ENCODE measurements at regions not wholly inside any gene's neighbourhood (a gene's known extent, or its start where the extent isn't known, plus 50 kb on each side); places are given as distances from the start of the nearest gene placed in this dataset.
"Not testable (repeated sequence)": the region's sequence is repeated elsewhere in the genome, so short reads cannot be mapped to it uniquely, and the experiment has no call there.

DNA sequence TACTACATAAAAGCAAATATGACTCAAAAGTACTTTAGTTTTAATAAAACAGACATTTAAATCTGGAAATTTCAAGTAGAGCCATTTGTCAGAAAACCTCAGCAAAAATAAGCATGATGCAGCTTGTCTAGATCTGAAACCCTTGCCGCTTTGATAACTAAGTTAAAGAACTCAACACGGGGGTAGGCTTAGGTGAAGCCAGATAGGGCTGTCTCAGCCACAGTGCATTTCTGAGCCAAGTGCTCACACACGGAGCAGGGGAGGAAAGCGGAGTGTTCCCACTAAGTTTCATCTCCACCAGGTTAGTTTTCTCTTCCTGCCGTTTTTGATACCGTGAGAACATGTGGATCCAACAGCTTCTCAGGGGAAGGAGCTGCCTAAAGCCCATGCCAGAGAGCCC lies 303.5 kb downstream of the BCL2L11 start:
- not testable (repeated sequence) for H3K4me1 Mint-ChIP-seq; H3K27me3 ChIP-seq; H3K4me3 ChIP-seq; H3K27me3 Mint-ChIP-seq (ENCODE audit: insufficient read depth, low read depth); H3K36me3 ChIP-seq; H3K4me1 ChIP-seq; H3K4me2 ChIP-seq; H4K20me1 ChIP-seq (ENCODE audit: low read depth); H3K9me3 ChIP-seq (ENCODE audit: low read depth); H3F3A ChIP-seq (ENCODE audit: low read depth); H3K9me3 Mint-ChIP-seq; H3K4me3 Mint-ChIP-seq; H3K27ac Mint-ChIP-seq; DNase-seq (ENCODE audit: low spot score); H3K79me2 ChIP-seq (ENCODE audit: low read depth); H3K36me3 Mint-ChIP-seq; H3K9ac ChIP-seq; H3K27ac ChIP-seq; H2AFZ ChIP-seq (replicated peaks)

- not testable (repeated sequence) for H3K36me3 Mint-ChIP-seq; H3F3A ChIP-seq (ENCODE audit: low read depth); H3K4me3 ChIP-seq; H3K27ac Mint-ChIP-seq; H3K79me2 ChIP-seq (ENCODE audit: low read depth); H2AFZ ChIP-seq (replicated peaks); H3K4me1 Mint-ChIP-seq; H3K27me3 ChIP-seq; H3K27me3 Mint-ChIP-seq (ENCODE audit: insufficient read depth, low read depth); H3K4me3 Mint-ChIP-seq; H4K20me1 ChIP-seq (ENCODE audit: low read depth); H3K9ac ChIP-seq; H3K36me3 ChIP-seq; H3K9me3 ChIP-seq (ENCODE audit: low read depth); DNase-seq (ENCODE audit: low spot score); H3K4me1 ChIP-seq; H3K9me3 Mint-ChIP-seq; H3K27ac ChIP-seq; H3K4me2 ChIP-seq
These were observed 304.2 kb downstream of the BCL2L11 start for GRCh38 chr2:111424851-111425309.

GRCh38 chr2:111425789-111426201 lies 305.1 kb downstream of the BCL2L11 start:
- not testable (repeated sequence) for H3K79me2 ChIP-seq (ENCODE audit: low read depth); H3K36me3 Mint-ChIP-seq; H3K27me3 ChIP-seq; H3K36me3 ChIP-seq; H3K9me3 ChIP-seq (ENCODE audit: low read depth); H3K9ac ChIP-seq; H3K27ac Mint-ChIP-seq; H3F3A ChIP-seq (ENCODE audit: low read depth); H3K4me3 Mint-ChIP-seq; H4K20me1 ChIP-seq (ENCODE audit: low read depth); H3K27ac ChIP-seq; H3K4me3 ChIP-seq; H3K9me3 Mint-ChIP-seq; DNase-seq (ENCODE audit: low spot score); H3K4me1 ChIP-seq; H2AFZ ChIP-seq (replicated peaks); H3K4me1 Mint-ChIP-seq; H3K27me3 Mint-ChIP-seq (ENCODE audit: insufficient read depth, low read depth); H3K4me2 ChIP-seq

DNA sequence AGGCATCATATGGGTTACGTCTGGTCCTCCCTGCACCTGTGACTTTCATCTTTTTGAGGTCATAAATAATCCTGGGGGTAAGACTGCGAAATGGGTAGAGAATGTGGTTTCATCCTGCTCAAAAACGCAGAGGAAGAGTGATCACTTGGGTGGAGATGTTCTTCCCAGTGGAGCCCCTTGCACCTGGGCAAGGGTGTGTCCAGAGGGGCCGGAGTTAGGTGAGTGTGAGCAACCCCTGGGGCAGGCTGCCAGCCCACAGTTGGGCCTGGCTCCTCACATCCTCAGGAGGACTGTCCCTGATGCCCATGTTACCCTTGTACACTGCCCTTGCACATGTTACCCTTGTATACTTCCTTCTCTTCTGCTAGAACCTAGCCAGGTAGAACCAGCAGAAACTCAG lies 306.6 kb downstream of the BCL2L11 start:
- H3K9ac ChIP-seq; H4K20me1 ChIP-seq (ENCODE audit: low read depth); H3F3A ChIP-seq (ENCODE audit: low read depth); H3K27ac Mint-ChIP-seq; H3K4me3 Mint-ChIP-seq; H3K4me3 ChIP-seq; H3K4me1 Mint-ChIP-seq; H3K36me3 ChIP-seq; H3K27ac ChIP-seq; H3K9me3 ChIP-seq (ENCODE audit: low read depth); H3K4me1 ChIP-seq; H3K36me3 Mint-ChIP-seq; H2AFZ ChIP-seq (replicated peaks); H3K79me2 ChIP-seq (ENCODE audit: low read depth); DNase-seq (ENCODE audit: low spot score); H3K9me3 Mint-ChIP-seq; H3K27me3 ChIP-seq; H3K27me3 Mint-ChIP-seq (ENCODE audit: insufficient read depth, low read depth); H3K4me2 ChIP-seq: not testable (repeated sequence)

DNA sequence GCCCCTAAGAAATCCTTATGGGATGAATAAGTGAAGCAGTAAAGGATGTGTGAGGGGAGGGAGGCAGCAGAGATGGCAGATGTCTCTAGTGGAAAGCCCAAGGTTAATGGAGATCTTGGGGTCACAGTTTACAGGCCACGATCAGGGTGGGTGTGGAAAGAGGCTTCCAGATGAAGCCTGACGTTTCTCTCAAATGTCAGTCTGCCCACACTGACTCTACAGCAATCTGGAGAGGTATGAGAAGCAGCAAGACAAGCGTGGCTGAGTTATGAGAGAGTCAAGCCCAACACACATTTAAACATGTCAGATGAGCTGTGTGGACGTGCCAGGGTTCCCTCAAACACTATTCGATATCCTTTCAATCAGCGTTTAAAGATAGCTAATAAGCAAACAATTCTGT lies 308.2 kb downstream of the BCL2L11 start:
- H3K9ac ChIP-seq; H3K9me3 Mint-ChIP-seq; H3K36me3 Mint-ChIP-seq; H3K27ac ChIP-seq; H3K4me3 Mint-ChIP-seq; H3K27me3 Mint-ChIP-seq (ENCODE audit: insufficient read depth, low read depth); H3K4me1 ChIP-seq; H3F3A ChIP-seq (ENCODE audit: low read depth); H3K4me3 ChIP-seq; H3K79me2 ChIP-seq (ENCODE audit: low read depth); H3K4me2 ChIP-seq; H3K27ac Mint-ChIP-seq; H4K20me1 ChIP-seq (ENCODE audit: low read depth); H3K9me3 ChIP-seq (ENCODE audit: low read depth); H3K36me3 ChIP-seq; DNase-seq (ENCODE audit: low spot score); H2AFZ ChIP-seq (replicated peaks); H3K27me3 ChIP-seq; H3K4me1 Mint-ChIP-seq: not testable (repeated sequence)

DNA sequence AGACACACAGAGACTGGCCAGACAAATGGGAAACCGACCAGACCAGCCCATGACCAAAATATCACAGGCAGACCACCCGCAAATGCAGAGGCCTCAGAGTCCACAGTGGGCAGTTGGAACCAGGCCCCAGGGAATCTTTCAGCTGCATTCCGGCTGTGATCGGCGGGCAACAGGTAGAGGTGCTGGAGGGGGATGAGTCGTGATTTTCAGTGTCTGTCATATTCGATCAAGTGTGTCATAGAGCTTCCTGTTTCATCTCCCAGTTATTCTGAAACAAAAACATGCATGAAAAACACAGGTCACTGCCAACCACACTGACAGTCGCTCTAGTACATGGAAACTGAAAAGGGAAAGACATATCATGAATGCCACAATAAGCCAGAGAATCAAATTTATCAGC lies 308.6 kb downstream of the BCL2L11 start:
- not testable (repeated sequence) for H3K4me3 Mint-ChIP-seq; H3K27me3 ChIP-seq; H3K27me3 Mint-ChIP-seq (ENCODE audit: insufficient read depth, low read depth); H3K4me2 ChIP-seq; H3K27ac ChIP-seq; H4K20me1 ChIP-seq (ENCODE audit: low read depth); H3K4me1 Mint-ChIP-seq; DNase-seq (ENCODE audit: low spot score); H3K9ac ChIP-seq; H3K4me3 ChIP-seq; H3K36me3 ChIP-seq; H3K9me3 ChIP-seq (ENCODE audit: low read depth); H3K4me1 ChIP-seq; H3K9me3 Mint-ChIP-seq; H2AFZ ChIP-seq (replicated peaks); H3F3A ChIP-seq (ENCODE audit: low read depth); H3K79me2 ChIP-seq (ENCODE audit: low read depth); H3K27ac Mint-ChIP-seq; H3K36me3 Mint-ChIP-seq

- H3K27ac ChIP-seq; H3K4me1 ChIP-seq; H3K27ac Mint-ChIP-seq; H3K4me2 ChIP-seq; H3K79me2 ChIP-seq (ENCODE audit: low read depth); H2AFZ ChIP-seq (replicated peaks); H3K4me3 Mint-ChIP-seq; H3F3A ChIP-seq (ENCODE audit: low read depth); H4K20me1 ChIP-seq (ENCODE audit: low read depth); H3K4me3 ChIP-seq; H3K9ac ChIP-seq; H3K4me1 Mint-ChIP-seq; H3K36me3 Mint-ChIP-seq; H3K27me3 ChIP-seq; H3K27me3 Mint-ChIP-seq (ENCODE audit: insufficient read depth, low read depth); DNase-seq (ENCODE audit: low spot score); H3K9me3 ChIP-seq (ENCODE audit: low read depth); H3K36me3 ChIP-seq; H3K9me3 Mint-ChIP-seq: not testable (repeated sequence)
These were observed 310.3 kb downstream of the BCL2L11 start for GRCh38 chr2:111430817-111431661.

DNA sequence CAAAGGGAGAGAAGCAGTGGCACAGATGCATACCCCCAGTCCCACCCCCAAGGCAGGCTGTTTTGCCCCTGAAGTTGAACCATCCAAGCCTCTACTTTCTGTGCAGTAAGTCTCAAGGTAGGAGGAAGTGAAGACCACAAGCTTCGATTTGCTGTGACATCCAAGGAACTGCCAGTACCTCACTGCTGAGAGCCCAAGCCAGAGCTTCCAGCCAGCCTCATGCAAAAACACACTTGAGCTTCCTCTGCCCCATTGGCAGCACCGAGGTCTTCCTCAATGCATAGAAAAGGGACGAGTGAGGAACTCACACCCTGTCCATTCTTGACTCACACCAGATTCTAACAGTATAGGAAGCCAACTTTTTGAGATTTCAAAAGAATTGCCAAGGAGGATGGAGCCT lies 311.7 kb downstream of the BCL2L11 start:
- not testable (repeated sequence) for H3K4me3 Mint-ChIP-seq; H3K4me1 Mint-ChIP-seq; H3K4me3 ChIP-seq; H3K27ac ChIP-seq; H3K9ac ChIP-seq; H3K36me3 ChIP-seq; H3K36me3 Mint-ChIP-seq; H3K9me3 Mint-ChIP-seq; H2AFZ ChIP-seq (replicated peaks); H3K27me3 Mint-ChIP-seq (ENCODE audit: insufficient read depth, low read depth); H3F3A ChIP-seq (ENCODE audit: low read depth); H3K27me3 ChIP-seq; DNase-seq (ENCODE audit: low spot score); H3K4me2 ChIP-seq; H3K27ac Mint-ChIP-seq; H4K20me1 ChIP-seq (ENCODE audit: low read depth); H3K79me2 ChIP-seq (ENCODE audit: low read depth); H3K9me3 ChIP-seq (ENCODE audit: low read depth); H3K4me1 ChIP-seq

Measured in neural progenitor cell (in vitro differentiated cells).